ENCODE measurements at regions not wholly inside any gene's neighbourhood (a gene's known extent, or its start where the extent isn't known, plus 50 kb on each side); places are given as distances from the start of the nearest gene placed in this dataset.

- TF ChIP-seq, protein P1, sequence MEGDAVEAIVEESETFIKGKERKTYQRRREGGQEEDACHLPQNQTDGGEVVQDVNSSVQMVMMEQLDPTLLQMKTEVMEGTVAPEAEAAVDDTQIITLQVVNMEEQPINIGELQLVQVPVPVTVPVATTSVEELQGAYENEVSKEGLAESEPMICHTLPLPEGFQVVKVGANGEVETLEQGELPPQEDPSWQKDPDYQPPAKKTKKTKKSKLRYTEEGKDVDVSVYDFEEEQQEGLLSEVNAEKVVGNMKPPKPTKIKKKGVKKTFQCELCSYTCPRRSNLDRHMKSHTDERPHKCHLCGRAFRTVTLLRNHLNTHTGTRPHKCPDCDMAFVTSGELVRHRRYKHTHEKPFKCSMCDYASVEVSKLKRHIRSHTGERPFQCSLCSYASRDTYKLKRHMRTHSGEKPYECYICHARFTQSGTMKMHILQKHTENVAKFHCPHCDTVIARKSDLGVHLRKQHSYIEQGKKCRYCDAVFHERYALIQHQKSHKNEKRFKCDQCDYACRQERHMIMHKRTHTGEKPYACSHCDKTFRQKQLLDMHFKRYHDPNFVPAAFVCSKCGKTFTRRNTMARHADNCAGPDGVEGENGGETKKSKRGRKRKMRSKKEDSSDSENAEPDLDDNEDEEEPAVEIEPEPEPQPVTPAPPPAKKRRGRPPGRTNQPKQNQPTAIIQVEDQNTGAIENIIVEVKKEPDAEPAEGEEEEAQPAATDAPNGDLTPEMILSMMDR (conservative IDR thresholded peaks at IDR 0.05; ENCODE audit: low read length) = no peak
- no peak for TF ChIP-seq EZH2phosphoT487 (IDR thresholded peaks at IDR 0.05; ENCODE audit: borderline replicate concordance)
Measured at GRCh38 chr20:4087923-4088322, 60.7 kb upstream of the SMOX start.
